ENCODE measurements at regions not wholly inside any gene's neighbourhood (a gene's known extent, or its start where the extent isn't known, plus 50 kb on each side); places are given as distances from the start of the nearest gene placed in this dataset.
"Not testable (repeated sequence)": the region's sequence is repeated elsewhere in the genome, so short reads cannot be mapped to it uniquely, and the experiment has no call there.

DNA sequence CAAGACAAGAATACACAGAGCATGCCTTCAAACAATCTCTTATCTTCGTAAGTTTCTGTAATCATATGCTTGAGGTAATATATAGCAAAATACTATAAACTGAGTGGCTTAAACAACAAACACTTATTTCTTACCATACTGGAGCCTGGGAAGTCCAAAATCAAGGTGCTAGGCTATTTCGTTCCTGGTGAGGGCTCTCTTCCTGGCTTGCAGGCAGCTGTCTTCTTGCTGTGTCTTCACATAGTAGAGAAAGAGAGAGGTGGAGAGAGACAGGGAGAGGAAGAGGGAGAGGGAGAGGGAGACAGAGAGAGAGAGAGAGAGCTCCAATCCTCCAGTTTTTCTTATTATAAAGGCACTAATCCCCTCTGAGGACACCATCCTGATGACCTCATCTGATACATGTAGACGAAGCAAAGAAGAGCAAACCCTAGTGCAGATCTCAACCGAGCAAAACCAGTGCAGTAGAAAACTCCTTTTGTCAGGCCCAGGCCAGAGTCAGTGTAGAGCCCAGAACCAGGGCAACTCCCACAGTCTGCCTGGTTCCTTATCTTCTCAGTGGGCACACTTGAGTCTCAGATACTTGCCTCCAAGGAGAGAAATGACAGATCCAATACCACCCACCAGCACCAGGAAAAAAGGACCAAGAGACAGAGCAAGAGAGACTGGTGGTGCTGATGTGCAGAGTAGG lies 297.1 kb upstream of the NCAM1 start:
- Histone ChIP-seq H3K27me3 (ENCODE audit: control insufficient read depth, insufficient read depth, low read length) (no peaks in the 10 kb centered on the region), H3K27ac (ENCODE audit: low read depth, low read length) (no peak overlapping the region), H3K9me3 (ENCODE audit: control insufficient read depth, insufficient read depth, low read length) (no peaks in the 10 kb centered on the region), H3K4me3 (ENCODE audit: low read depth, low read length) (no peak overlapping the region)
- no peak for DNase-seq (ENCODE audit: low read depth, low spot score)
- ChIA-PET CTCF (no interaction called here), POLR2A (no interaction called here)
- TF ChIP-seq, protein P1, sequence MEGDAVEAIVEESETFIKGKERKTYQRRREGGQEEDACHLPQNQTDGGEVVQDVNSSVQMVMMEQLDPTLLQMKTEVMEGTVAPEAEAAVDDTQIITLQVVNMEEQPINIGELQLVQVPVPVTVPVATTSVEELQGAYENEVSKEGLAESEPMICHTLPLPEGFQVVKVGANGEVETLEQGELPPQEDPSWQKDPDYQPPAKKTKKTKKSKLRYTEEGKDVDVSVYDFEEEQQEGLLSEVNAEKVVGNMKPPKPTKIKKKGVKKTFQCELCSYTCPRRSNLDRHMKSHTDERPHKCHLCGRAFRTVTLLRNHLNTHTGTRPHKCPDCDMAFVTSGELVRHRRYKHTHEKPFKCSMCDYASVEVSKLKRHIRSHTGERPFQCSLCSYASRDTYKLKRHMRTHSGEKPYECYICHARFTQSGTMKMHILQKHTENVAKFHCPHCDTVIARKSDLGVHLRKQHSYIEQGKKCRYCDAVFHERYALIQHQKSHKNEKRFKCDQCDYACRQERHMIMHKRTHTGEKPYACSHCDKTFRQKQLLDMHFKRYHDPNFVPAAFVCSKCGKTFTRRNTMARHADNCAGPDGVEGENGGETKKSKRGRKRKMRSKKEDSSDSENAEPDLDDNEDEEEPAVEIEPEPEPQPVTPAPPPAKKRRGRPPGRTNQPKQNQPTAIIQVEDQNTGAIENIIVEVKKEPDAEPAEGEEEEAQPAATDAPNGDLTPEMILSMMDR (IDR thresholded peaks at IDR 0.05; ENCODE audit: low read depth, low read length) = no peak

DNA sequence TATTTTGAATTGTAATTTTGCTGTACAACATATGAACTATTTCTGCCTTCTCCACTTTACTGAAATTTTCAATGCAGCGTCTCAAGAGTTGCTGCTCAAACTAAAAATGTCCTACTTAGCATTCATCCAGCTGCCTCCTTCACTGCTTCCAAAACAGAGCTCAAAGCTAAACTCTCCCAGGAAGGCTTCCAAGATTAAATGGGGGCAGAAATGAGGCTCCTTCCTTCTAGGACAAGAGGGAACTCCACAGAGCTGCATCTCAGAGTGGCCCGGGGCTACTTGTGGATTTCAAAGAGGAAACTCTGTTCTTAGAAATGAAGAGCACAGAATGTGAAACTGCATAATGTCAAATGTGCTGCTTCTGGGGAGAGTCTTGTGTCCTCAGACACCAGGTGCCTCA lies 295.9 kb upstream of the NCAM1 start:
- CTCF ChIA-PET = interaction anchor here (0.9 to 1.0 kb wide), 2 partner anchors 77 to 625 kb away, joined by 3 read pairs; no protein-coding TSS in a partner anchor
- Histone ChIP-seq H3K27me3 (ENCODE audit: control insufficient read depth, insufficient read depth, low read length) (no peaks in the 10 kb centered on the region), H3K9me3 (ENCODE audit: control insufficient read depth, insufficient read depth, low read length) (no peaks in the 10 kb centered on the region), H3K4me3 (ENCODE audit: low read depth, low read length) (no peak overlapping the region), H3K27ac (ENCODE audit: low read depth, low read length) (no peak overlapping the region)
- POLR2A ChIA-PET = no interaction called here
- DNase-seq (ENCODE audit: low read depth, low spot score) = no peak
- TF ChIP-seq, protein P1 (IDR thresholded peaks at IDR 0.05; ENCODE audit: low read depth, low read length) = no peak

DNA sequence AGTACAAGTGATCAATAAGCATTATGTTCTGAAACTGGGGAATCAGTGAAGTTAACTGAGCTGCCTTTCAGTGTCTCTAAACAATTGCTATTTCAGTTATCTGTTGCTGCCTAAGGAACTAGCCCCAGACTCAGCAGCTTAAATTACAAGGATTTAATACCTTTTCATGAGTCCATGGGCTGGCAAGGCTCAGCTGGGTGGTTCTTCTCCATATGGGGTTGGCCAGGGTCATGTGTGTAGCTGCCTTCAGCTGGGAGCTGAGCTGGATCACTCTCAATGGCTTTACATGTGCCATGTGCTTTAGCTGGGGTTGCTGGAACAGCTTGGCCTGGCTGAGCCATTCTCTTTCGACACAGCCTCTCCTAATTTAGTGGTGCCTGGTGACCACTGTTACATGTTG lies 295.0 kb upstream of the NCAM1 start:
- POLR2A ChIA-PET = no interaction called here
- Histone ChIP-seq H3K9me3 (ENCODE audit: control insufficient read depth, insufficient read depth, low read length) (no peaks in the 10 kb centered on the region), H3K27ac (ENCODE audit: low read depth, low read length) (no peak overlapping the region), H3K4me3 (ENCODE audit: low read depth, low read length) (no peak overlapping the region), H3K27me3 (ENCODE audit: control insufficient read depth, insufficient read depth, low read length) (no peaks in the 10 kb centered on the region)
- DNase-seq (ENCODE audit: low read depth, low spot score) = no peak
- CTCF ChIA-PET = interaction anchor here (0.9 to 1.0 kb wide), 2 partner anchors 78 to 624 kb away, joined by 3 read pairs; no protein-coding TSS in a partner anchor
- TF ChIP-seq, protein P1 (IDR thresholded peaks at IDR 0.05; ENCODE audit: low read depth, low read length) = no peak

DNA sequence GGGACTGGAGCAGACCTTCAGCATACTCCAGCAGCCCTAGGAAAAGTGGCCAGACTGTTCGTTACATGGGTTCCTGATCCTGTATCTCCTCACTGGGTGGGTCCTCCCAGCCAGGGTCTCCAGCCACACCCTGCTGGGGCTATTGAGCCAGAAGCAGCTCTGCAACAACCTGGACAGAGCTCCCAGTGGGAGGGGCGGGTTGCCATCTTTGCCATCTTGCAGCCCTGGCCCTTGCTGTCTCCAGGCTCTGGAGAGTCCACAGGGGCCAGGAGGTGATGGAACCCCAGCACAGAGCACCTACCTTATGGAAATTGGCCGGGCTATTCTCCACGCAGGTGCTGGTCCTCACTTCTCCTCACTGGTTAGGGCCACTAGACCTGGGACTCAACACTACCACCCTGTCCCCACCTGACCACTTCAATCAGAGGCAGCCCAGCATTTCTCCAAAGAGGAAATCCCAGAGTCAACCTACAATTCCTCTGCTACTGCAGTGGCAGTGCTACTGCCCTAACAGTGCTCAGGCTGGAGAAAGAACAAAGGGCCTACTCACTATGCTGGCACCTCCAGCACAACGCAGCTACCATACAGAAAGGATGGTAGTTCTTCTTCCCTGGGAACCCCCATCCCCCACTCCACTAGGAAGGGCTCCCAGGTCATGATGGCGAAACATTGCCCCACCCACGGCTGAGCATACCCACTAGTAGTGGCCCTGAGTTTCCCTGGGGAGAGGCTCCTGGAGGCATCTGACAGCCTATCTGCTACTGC lies 290.2 kb upstream of the NCAM1 start:
- H3K9me3 ChIP-seq (ENCODE audit: control insufficient read depth, insufficient read depth, low read length) = no peaks in the 10 kb centered on the region
- H3K27me3 ChIP-seq (ENCODE audit: control insufficient read depth, insufficient read depth, low read length) = no peaks in the 10 kb centered on the region
- ChIA-PET CTCF (no interaction called here), POLR2A (no interaction called here)
- TF ChIP-seq, protein P1 (IDR thresholded peaks at IDR 0.05; ENCODE audit: low read depth, low read length) = no peak
- no peak overlapping the region for H3K27ac ChIP-seq (ENCODE audit: low read depth, low read length)
- H3K4me3 ChIP-seq (ENCODE audit: low read depth, low read length) = no peak overlapping the region
- no peak for DNase-seq (ENCODE audit: low read depth, low spot score)

DNA sequence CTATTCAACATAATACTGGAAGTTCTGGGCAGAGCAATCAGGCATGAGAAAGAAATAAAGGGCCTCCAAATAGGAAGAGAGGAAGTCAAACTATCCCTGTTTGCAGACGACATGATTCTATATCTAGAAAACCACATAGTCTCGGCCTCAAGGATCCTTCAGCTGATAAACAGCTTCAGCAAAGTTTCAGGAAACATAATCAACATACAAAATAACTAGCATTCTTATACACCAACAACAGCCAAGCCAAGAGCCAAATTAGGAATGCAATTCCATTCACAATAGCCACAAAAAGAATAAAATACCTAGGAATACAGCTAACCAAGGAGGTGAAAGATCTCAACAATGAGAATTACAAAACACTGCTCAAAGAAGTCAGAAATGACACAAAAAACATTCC lies 287.8 kb upstream of the NCAM1 start:
- H3K27me3 ChIP-seq (ENCODE audit: control insufficient read depth, insufficient read depth, low read length); H3K9me3 ChIP-seq (ENCODE audit: control insufficient read depth, insufficient read depth, low read length); DNase-seq (ENCODE audit: low read depth, low spot score); POLR2A ChIA-PET; H3K4me3 ChIP-seq (ENCODE audit: low read depth, low read length); CTCF ChIA-PET; H3K27ac ChIP-seq (ENCODE audit: low read depth, low read length): not testable (repeated sequence)

All from AG04450 (cell line).